Astrocyte (in vitro differentiated cells and primary cell): ENCODE measurements at regions not wholly inside any gene's neighbourhood (a gene's known extent, or its start where the extent isn't known, plus 50 kb on each side); places are given as distances from the start of the nearest gene placed in this dataset.

Experiments
- EZH2 ChIP-seq: IDR thresholded peaks from 2 replicates; pipeline ENCODE4 v1.6.1; 2012; ENCODE audit warnings: mild to moderate bottlenecking, low read length, inconsistent platforms; ENCODE audit not compliant: insufficient read depth
- TF ChIP-seq, protein P1 (sequence below): IDR thresholded peaks from 2 replicates; pipeline ENCODE4 v1.5.1; 2011; ENCODE audit warnings: low read depth, mild to moderate bottlenecking, inconsistent platforms, low read length, moderate library complexity; ENCODE audit not compliant: insufficient read depth

DNA sequence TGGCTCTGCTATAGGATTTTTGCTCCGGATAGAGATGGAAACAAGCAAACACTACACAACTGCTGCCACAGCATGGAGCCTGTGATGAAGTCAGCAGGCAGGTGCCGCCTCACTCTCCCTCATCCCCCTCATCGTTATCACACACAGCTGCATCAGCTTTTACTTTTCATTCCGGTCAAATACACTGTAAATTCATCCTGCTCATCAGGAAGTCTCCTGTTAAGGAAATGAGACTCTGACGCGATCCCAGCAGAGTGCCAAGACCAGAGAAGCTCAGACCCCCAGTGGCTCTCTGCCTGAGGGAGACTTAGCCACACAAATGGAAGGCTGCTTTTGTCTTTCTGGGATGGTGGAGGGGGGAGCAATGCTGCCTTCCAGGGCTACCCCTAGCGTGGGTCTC lies 270.2 kb downstream of the ELAVL2 start:
- TF ChIP-seq, protein P1, sequence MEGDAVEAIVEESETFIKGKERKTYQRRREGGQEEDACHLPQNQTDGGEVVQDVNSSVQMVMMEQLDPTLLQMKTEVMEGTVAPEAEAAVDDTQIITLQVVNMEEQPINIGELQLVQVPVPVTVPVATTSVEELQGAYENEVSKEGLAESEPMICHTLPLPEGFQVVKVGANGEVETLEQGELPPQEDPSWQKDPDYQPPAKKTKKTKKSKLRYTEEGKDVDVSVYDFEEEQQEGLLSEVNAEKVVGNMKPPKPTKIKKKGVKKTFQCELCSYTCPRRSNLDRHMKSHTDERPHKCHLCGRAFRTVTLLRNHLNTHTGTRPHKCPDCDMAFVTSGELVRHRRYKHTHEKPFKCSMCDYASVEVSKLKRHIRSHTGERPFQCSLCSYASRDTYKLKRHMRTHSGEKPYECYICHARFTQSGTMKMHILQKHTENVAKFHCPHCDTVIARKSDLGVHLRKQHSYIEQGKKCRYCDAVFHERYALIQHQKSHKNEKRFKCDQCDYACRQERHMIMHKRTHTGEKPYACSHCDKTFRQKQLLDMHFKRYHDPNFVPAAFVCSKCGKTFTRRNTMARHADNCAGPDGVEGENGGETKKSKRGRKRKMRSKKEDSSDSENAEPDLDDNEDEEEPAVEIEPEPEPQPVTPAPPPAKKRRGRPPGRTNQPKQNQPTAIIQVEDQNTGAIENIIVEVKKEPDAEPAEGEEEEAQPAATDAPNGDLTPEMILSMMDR = no peak
- no peak for TF ChIP-seq EZH2
